Naive B cell (primary cell): ENCODE measurements at regions not wholly inside any gene's neighbourhood (a gene's known extent, or its start where the extent isn't known, plus 50 kb on each side); places are given as distances from the start of the nearest gene placed in this dataset.

ENCODE experiments used
- ATAC-seq, 2 donors: fragments of 150-1000 bp; cut with Tn5 transposase; 2 replicates each; pipeline ENCODE4 v1.10.0; 2021; ENCODE audit warnings: low read depth in 2 of 2, mild to moderate bottlenecking in 2 of 2, moderate library complexity in 2 of 2
- DNase-seq: peaks from one replicate; pipeline ENCODE4 v3.0.0; 2022
- H3K27ac Mint-ChIP-seq, 6 donors: one replicate each; pipeline ENCODE4 v1.8.0; 2020 to 2022; ENCODE audit warnings: mild to moderate bottlenecking in 6 of 6, mixed read lengths in 6 of 6, moderate library complexity in 5 of 6, inconsistent platforms in 2 of 6
- H3K27me3 Mint-ChIP-seq, 3 donors: one replicate each; pipeline ENCODE4 v1.8.0; 2021 to 2022; ENCODE audit warnings: mixed read lengths in 3 of 3, mild to moderate bottlenecking in 1 of 3
- H3K36me3 Mint-ChIP-seq, 2 donors: one replicate each; pipeline ENCODE4 v1.8.0; 2020 to 2022; ENCODE audit warnings: mixed read lengths in 2 of 2, inconsistent platforms in 1 of 2, mild to moderate bottlenecking in 1 of 2
- H3K4me1 Mint-ChIP-seq, 3 donors: one replicate each; pipeline ENCODE4 v1.8.0; 2020 to 2022; ENCODE audit warnings: mixed read lengths in 3 of 3, inconsistent platforms in 1 of 3, mild to moderate bottlenecking in 1 of 3, moderate library complexity in 1 of 3
- H3K4me3 Mint-ChIP-seq, 8 donors: one replicate each; pipeline ENCODE4 v1.8.0; 2020 to 2022; ENCODE audit warnings: mild to moderate bottlenecking in 8 of 8, mixed read lengths in 8 of 8, moderate library complexity in 8 of 8, inconsistent platforms in 2 of 8
- H3K9me3 Mint-ChIP-seq, 7 donors: one replicate each; pipeline ENCODE4 v1.8.0; 2020 to 2022; ENCODE audit warnings: mixed read lengths in 7 of 7, mild to moderate bottlenecking in 5 of 7, inconsistent platforms in 2 of 7, moderate library complexity in 1 of 7

DNA sequence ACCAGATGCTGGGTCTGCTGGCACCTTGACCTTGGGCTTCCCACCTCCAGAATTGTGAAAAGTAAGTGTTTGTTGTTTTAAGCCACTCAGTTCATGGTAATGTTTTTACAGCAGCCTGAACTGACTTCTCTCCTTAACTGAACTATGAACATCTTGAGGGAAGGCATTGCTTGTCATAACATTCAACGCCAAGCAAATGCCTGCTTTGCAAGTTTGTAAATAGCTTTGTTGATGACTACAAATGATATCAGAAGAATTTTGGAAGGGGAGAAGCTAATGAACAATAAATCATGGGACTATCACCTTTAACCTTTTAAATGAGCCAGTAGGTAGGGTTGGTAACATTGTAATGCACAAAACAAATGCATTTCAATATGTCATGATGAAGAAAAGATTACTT, 402.4 kb upstream of the ADARB2 start:
- Mint-ChIP-seq H3K9me3 (no peaks in the 10 kb centered on the region), H3K4me1 (no peaks in the 10 kb centered on the region), H3K27ac (no peak overlapping the region), H3K27me3 (peaks cover 6 to 22% (median 17%) of the 10 kb centered on the region in 3 donors), H3K36me3 (no peaks in the 10 kb centered on the region), H3K4me3 (no peak overlapping the region)
- ATAC-seq (no peak), DNase-seq (no peak)

DNA sequence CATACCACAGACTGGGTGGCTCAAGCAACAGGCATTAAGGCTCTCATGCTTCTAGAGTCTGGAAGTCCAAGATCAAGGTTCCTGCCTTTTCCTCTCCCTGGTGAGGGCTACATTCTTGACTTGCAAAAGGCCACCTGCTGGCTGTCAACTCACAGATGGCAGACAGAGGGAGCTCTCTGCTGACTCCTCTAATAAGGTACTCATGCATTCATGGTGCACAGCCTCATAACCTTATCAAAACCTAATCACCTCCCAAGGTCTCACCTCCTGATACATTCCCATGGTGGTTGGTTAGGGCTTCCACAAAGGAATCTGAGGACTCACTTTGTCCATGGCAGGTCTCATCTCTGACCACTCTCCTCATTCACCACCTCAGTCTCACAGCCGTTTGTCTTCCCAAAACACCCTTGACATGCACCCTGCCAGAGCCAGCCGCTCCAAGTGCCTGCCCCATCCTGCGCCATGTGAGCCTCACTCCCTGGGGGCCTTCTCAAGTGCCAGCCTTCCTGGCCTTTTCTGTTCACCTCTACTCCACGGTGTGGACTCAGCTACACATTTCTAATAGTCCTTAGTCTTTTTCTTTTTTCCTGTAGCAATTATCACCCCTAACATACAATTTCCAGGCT, 400.3 kb upstream of the ADARB2 start:
- Mint-ChIP-seq H3K27ac (no peak overlapping the region), H3K9me3 (peaks cover 0 to 1% (median 0%) of the 10 kb centered on the region in 7 donors), H3K4me1 (no peaks in the 10 kb centered on the region), H3K4me3 (no peak overlapping the region), H3K36me3 (no peaks in the 10 kb centered on the region), H3K27me3 (peaks cover 0 to 10% (median under 1%) of the 10 kb centered on the region in 3 donors)
- no peak for ATAC-seq
- DNase-seq, result no peak

DNA sequence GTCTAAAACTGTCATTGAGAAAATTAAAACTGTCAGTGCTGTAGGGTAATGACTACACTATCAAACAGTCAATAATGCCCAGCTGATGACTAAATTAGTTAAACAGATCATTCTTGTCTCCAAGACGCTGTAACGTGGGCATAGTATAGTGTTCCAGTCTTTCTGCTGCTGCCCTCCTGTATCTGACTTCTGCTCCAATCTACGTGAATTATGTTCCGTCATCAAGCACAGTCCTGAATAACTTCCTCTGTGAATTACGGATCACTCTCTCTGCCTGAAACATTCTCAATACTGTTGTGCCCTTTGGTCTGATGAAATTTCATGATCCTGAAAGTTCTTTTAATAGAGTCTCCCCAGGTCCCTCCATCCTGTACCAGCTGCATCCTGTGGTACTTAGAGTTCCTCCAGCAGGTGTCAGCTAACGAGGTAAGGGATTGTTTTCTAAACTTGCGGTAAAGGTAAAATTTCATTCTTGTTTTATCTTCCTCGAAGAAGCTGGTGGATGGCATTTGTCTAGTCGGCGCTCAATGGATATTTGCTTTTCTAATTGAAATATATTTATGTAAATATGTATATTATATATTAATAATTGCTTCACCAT, 393.5 kb upstream of the ADARB2 start:
- Mint-ChIP-seq H3K4me1 (no peaks in the 10 kb centered on the region), H3K27ac (no peak overlapping the region), H3K36me3 (no peaks in the 10 kb centered on the region), H3K4me3 (no peak overlapping the region), H3K9me3 (peaks cover 0 to 2% (median 0%) of the 10 kb centered on the region in 7 donors), H3K27me3 (peaks cover 3 to 26% (median 11%) of the 10 kb centered on the region in 3 donors)
- ATAC-seq, result no peak
- no peak for DNase-seq

DNA sequence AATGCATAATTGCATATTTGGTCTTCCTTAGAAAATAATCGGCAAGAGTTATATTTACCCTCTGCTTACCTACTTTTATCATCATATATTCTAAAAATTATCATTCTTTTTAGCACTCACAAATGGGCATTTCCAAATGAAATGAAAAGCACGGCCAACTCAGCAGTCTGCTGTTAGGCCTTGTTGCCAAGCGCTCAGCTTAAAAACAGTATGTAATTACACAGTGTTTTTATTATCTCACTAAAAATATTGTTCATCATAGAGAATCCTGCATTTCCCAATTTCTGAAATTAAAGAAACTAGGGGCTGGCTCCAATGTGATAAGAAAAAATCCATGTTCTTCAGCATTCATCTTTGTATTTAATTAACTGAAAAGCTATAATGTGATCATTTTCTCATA, 391.7 kb upstream of the ADARB2 start:
- ATAC-seq, result no peak
- peaks cover 0 to 2% (median 0%) of the 10 kb centered on the region in 7 donors for H3K9me3 Mint-ChIP-seq
- peaks cover 3 to 31% (median 11%) of the 10 kb centered on the region in 3 donors for H3K27me3 Mint-ChIP-seq
- no peak overlapping the region for H3K27ac Mint-ChIP-seq
- no peaks in the 10 kb centered on the region for H3K36me3 Mint-ChIP-seq
- no peak for DNase-seq
- H3K4me3 Mint-ChIP-seq, result no peak overlapping the region
- H3K4me1 Mint-ChIP-seq, result no peaks in the 10 kb centered on the region

DNA sequence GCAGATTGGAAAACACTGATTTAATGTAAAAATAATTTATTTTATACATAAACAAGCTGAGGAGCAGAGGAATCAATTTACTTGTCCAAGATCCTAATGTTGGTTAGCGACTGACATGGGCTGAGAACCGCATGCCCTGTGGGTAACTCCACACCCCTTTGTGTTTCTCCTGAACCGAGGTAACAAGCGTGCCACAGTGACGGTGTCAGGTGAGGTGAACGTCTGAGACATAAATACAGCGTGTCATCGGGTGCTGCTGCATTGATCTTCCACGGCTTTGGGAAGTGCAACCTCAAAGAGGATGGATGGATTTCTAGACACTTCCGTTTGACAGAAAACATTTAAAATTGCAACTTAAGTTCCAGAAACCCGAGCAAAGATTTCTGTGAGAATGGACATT, 386.8 kb upstream of the ADARB2 start:
- Mint-ChIP-seq H3K4me1 (no peaks in the 10 kb centered on the region), H3K27ac (no peak overlapping the region), H3K27me3 (peaks cover 0 to 30% (median 11%) of the 10 kb centered on the region in 3 donors), H3K4me3 (no peak overlapping the region), H3K9me3 (peaks cover 0 to 7% (median 0%) of the 10 kb centered on the region in 7 donors), H3K36me3 (no peaks in the 10 kb centered on the region)
- ATAC-seq, result no peak
- DNase-seq, result no peak

DNA sequence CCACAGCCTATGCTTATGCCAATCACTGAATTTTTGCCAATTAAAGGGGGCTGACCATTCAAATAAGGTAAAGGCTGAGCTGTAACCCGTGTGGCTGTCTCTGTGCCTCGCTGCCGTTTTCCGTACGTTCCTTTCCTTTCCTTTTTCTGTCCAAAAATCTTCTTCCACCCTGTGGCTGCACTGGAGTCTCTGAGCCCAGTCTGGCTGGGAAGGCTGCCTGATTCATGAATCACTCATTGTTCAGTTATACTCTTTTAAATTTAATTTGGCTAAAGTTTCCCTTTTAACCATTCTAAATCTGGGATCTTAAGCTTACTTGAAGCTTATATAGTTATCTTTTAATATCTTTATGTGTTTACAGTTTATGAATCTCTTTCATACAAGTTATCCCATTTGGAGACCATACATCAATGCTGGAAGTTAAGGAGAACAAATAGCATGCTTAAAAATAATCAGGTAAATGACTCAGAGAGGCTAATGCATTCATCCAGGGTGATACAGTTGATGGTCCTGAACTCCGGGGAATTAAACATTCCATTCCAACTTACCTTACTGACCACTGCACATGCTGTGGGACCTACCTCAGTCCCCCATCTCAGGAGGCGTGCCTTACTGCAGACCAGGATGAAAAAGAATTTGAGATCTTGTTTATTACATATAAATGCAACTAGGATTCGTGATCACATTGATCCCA, 385.3 kb upstream of the ADARB2 start:
- peak overlapping the region in 1 of 6 donors; percentile 10 for H3K27ac Mint-ChIP-seq
- no peak for ATAC-seq
- no peak overlapping the region for H3K4me3 Mint-ChIP-seq
- H3K4me1 Mint-ChIP-seq, result no peaks in the 10 kb centered on the region
- H3K36me3 Mint-ChIP-seq, result no peaks in the 10 kb centered on the region
- peaks cover 4 to 30% (median 7%) of the 10 kb centered on the region in 3 donors for H3K27me3 Mint-ChIP-seq
- DNase-seq, result no peak
- H3K9me3 Mint-ChIP-seq, result peaks cover 0 to 7% (median 0%) of the 10 kb centered on the region in 7 donors

DNA sequence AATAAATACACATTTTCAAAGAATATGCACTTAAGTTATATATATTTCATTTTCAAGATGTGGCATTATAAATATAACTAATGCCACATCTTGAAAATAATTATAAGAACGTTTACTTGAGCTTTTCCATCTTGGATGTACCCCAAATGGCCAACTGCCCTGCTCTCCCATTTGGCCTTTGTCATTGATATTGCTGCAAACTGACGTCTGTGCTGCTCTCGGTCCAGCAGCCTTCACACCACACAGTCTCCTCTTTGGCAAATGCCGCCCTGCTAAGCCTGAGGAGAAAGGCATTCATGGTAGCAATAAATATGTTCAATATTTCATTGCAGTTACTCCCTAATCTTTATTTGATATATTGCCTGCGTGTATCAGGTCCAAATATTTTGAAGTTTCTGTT, 384.6 kb upstream of the ADARB2 start:
- ATAC-seq (no peak), DNase-seq (no peak)
- H3K9me3 Mint-ChIP-seq, result peaks cover 0 to 7% (median 0%) of the 10 kb centered on the region in 7 donors
- no peak overlapping the region for H3K27ac Mint-ChIP-seq
- H3K4me3 Mint-ChIP-seq, result no peak overlapping the region
- H3K27me3 Mint-ChIP-seq, result peaks cover 4 to 26% (median 12%) of the 10 kb centered on the region in 3 donors
- H3K4me1 Mint-ChIP-seq, result no peaks in the 10 kb centered on the region
- H3K36me3 Mint-ChIP-seq, result no peaks in the 10 kb centered on the region

DNA sequence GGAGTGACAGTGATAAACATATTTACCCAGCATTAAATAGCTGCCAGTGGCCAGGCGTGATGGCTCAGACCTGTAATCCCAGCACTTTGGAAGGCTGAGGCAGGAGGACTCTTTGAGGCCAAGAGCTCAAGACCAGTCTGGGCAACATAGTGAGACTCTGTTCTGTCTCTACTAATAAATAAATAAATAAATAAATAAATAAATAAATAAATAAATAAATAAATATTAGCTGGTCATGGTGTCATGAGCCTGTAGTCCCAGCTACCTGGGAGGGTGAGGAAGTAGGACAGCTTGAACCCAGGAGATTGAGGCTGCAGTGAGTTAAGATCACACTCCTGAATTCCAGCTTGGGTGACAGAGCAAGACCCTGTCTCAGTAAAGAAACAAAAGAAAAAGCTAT, 384.0 kb upstream of the ADARB2 start:
- Mint-ChIP-seq H3K9me3 (peaks cover 0 to 7% (median 0%) of the 10 kb centered on the region in 7 donors), H3K36me3 (no peaks in the 10 kb centered on the region), H3K27me3 (peaks cover 4 to 20% (median 14%) of the 10 kb centered on the region in 3 donors), H3K4me3 (no peak overlapping the region), H3K27ac (no peak overlapping the region), H3K4me1 (no peaks in the 10 kb centered on the region)
- ATAC-seq, result no peak
- DNase-seq, result no peak

DNA sequence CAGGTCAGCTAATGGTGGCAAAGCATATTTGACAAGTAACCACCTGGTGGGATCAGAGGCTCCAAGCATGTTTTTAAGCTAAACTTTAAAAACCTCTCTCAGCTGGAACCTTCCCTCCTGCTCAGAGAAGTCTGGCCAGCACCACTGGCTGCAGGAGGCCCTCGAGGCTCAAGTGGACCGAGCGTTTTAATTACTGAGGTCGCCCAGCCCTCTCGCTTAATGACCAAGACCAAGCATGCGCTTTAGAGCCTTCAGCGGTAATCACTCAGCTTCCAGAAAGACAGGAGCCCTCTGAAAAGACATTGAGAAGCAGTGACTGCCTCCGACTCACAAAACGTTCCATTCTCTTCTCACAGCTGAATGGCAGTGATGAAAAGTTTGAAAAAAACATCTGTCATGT, 383.4 kb upstream of the ADARB2 start:
- no peaks in the 10 kb centered on the region for H3K36me3 Mint-ChIP-seq
- ATAC-seq (no peak), DNase-seq (no peak)
- peaks cover 0 to 7% (median 1%) of the 10 kb centered on the region in 7 donors for H3K9me3 Mint-ChIP-seq
- H3K4me1 Mint-ChIP-seq, result no peaks in the 10 kb centered on the region
- H3K27me3 Mint-ChIP-seq, result peaks cover 4 to 18% (median 14%) of the 10 kb centered on the region in 3 donors
- no peak overlapping the region for H3K4me3 Mint-ChIP-seq
- no peak overlapping the region for H3K27ac Mint-ChIP-seq

DNA sequence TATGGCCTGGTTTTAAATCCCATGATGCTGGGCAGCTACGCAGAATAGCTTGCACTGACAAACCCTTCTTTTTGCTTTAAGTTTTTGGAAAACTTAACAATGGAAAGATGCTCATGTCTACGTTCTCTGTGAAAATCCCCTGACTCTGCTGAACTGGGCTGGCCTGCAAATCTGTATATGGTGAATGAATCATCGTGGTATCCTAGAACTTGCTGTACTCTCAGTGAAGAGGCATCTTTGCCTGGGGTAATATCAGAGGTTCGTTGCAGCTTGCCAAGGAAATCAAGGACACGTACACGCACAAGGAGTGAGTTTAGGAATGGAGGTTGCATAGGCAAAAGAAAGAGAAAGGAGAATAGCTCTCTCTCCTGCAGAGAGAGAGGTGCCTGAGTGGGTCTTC, 382.0 kb upstream of the ADARB2 start:
- H3K36me3 Mint-ChIP-seq, result no peaks in the 10 kb centered on the region
- H3K4me3 Mint-ChIP-seq, result no peak overlapping the region
- ATAC-seq (no peak), DNase-seq (no peak)
- peaks cover 4 to 14% (median 14%) of the 10 kb centered on the region in 3 donors for H3K27me3 Mint-ChIP-seq
- H3K9me3 Mint-ChIP-seq, result peaks cover 0 to 7% (median 1%) of the 10 kb centered on the region in 7 donors
- H3K27ac Mint-ChIP-seq, result no peak overlapping the region
- no peaks in the 10 kb centered on the region for H3K4me1 Mint-ChIP-seq

DNA sequence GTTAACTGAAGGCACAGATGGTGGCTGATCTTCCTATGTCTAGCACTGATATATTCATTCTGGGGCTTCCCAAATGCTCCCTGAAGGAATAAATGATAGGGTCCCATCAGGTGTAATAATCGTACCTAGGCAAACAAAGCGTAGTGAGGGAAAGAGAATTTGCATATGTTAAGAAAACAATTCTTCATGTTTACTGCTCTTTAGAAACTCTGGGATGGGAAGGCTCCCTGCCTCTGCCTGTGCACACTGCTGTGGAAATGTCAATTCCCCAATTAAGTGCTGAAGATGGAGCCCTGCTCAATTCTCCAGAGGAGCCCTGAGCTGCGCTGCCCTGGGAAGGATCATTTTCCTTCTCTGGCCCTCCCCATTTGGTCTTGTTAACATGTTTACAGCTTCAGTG, 380.9 kb upstream of the ADARB2 start:
- Mint-ChIP-seq H3K27ac (no peak overlapping the region), H3K4me1 (no peaks in the 10 kb centered on the region), H3K9me3 (peaks cover 0 to 7% (median 1%) of the 10 kb centered on the region in 7 donors), H3K36me3 (no peaks in the 10 kb centered on the region), H3K4me3 (no peak overlapping the region), H3K27me3 (peaks cover 4 to 14% (median 14%) of the 10 kb centered on the region in 3 donors)
- ATAC-seq (no peak), DNase-seq (no peak)

DNA sequence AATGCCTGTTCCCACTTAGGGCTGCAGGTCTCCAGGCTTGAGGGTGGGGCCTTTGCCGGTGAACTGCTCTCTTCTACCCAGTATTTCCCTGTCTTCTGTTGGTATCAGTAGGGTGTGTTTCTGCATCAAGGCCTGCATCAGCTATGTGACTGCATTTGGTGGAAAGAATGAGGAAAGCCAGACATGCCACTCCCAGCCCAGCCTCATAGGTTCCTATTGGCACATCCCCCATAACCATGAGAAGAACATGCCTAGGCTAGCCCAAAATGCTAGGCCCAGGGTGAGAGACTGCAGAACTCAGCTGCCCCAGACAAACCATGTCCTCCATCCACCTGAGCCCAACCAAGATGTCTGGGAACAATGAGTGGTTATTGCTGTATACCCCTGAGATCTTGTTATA, 380.3 kb upstream of the ADARB2 start:
- peaks cover 0 to 7% (median 1%) of the 10 kb centered on the region in 7 donors for H3K9me3 Mint-ChIP-seq
- peak overlapping the region in 1 of 6 donors; percentile 51 for H3K27ac Mint-ChIP-seq
- H3K4me3 Mint-ChIP-seq, result no peak overlapping the region
- no peaks in the 10 kb centered on the region for H3K4me1 Mint-ChIP-seq
- H3K36me3 Mint-ChIP-seq, result no peaks in the 10 kb centered on the region
- H3K27me3 Mint-ChIP-seq, result peaks cover 4 to 14% (median 14%) of the 10 kb centered on the region in 3 donors
- ATAC-seq (no peak), DNase-seq (no peak)

DNA sequence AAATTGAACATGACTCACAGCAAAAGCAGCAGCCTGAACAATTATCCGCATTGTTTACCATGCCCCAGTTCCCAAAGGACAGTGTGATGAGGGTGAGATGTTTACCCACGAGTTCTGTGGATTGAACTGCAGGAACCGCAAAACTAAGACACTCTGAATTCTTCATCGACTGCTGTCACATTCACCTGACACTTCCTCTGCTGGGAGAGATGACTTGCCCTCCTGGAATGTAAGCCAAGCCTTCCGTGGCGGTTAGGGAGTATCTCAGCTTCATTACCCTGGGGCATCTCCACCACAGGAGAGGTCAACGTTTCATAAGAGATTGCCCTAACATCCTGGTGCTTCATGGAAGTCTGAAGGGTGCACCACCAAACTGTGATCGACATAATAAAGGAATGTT, 374.6 kb upstream of the ADARB2 start:
- no peak for ATAC-seq
- Mint-ChIP-seq H3K36me3 (no peaks in the 10 kb centered on the region), H3K27ac (no peak overlapping the region), H3K9me3 (peaks cover 0 to 1% (median 0%) of the 10 kb centered on the region in 7 donors), H3K27me3 (peaks cover 2 to 14% (median 8%) of the 10 kb centered on the region in 3 donors), H3K4me1 (no peaks in the 10 kb centered on the region), H3K4me3 (no peak overlapping the region)
- no peak for DNase-seq

DNA sequence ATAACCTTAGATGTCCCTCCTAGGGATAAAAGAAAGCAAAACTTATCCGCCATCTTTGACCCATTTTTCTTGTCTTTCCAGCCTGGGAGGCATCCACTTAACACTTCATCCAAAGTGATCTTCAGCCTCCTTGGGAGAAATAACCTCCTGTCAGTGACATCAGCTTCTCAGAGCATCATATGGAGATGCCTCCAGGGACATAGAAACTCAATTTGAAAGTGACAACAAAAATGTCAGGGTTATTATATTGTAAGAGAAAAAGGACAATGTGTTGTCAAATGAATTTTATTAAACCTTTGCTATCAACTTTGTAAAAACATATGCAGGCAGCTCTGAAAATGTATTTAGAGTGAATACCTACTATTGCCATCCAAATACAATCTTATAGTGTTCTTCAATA, 371.2 kb upstream of the ADARB2 start:
- Mint-ChIP-seq H3K27ac (no peak overlapping the region), H3K27me3 (peaks cover 11 to 22% (median 19%) of the 10 kb centered on the region in 3 donors), H3K4me3 (no peak overlapping the region), H3K36me3 (no peaks in the 10 kb centered on the region), H3K9me3 (peaks cover 0 to 4% (median 0%) of the 10 kb centered on the region in 7 donors), H3K4me1 (no peaks in the 10 kb centered on the region)
- no peak for ATAC-seq
- DNase-seq, result no peak
